GM12878 (cell line): ENCODE measurements at regions not wholly inside any gene's neighbourhood (a gene's known extent, or its start where the extent isn't known, plus 50 kb on each side); places are given as distances from the start of the nearest gene placed in this dataset.

Experiments
- ATAC-seq: fragments of 200-7000 bp; cut with Tn5 transposase; 3 replicates; pipeline ENCODE4 v1.9.1; 2020; ENCODE audit warnings: mild to moderate bottlenecking, moderate library complexity
- BruUV-seq: library from RNA; stranded (reverse); fragments of 400-500 nt; replicated peaks from 2 replicates; lab custom pipeline; 2021; lab: Mats Ljungman, UMichigan
- CTCF ChIA-PET: fragments of 300-600 bp; sonication (Branson Sonifier 250); formaldehyde crosslinking; extraction: SDS; loops from one replicate; lab custom pipeline; 2021; ENCODE audit warnings: inconsistent platforms; lab: Yijun Ruan, JAX
- POLR2A ChIA-PET: fragments of 350-600 bp; formaldehyde crosslinking; extraction: SDS; loops from one replicate; lab custom pipeline; 2021; ENCODE audit warnings: inconsistent platforms; lab: Charles Lee
- RAD21 ChIA-PET: fragments of 300-600 bp; sonication (Branson Sonifier 250); formaldehyde crosslinking; loops from one replicate; lab custom pipeline; 2023; ENCODE audit warnings: antibody characterized with exemption; ENCODE audit not compliant: unreplicated experiment; lab: Charles Lee
- SMC1A ChIA-PET: fragments of 300-600 bp; sonication (Branson Sonifier 250); formaldehyde crosslinking; loops from one replicate; lab custom pipeline; 2023; ENCODE audit not compliant: unreplicated experiment, uncharacterized antibody; lab: Charles Lee
- DNase-seq: peaks from one replicate; pipeline ENCODE4 v3.0.0-alpha.2; 2011; ENCODE audit warnings: low read depth, low spot score
- FAIRE-seq: peaks from 3 replicates; lab custom pipeline; 2011; peaks lifted over from hg19 to GRCh38; lab: Jason Lieb, UNC
- H2AFZ ChIP-seq: 2 replicates; pipeline ENCODE4 v1.6.0; 2011; ENCODE audit warnings: low read depth, low read length, control low read depth; ENCODE audit not compliant: control insufficient read depth
- H3K27ac ChIP-seq: 2 replicates; pipeline ENCODE4 v1.5.1; 2011; ENCODE audit warnings: control low read depth; ENCODE audit not compliant: control insufficient read depth, insufficient read depth
- H3K27me3 ChIP-seq, 2 experiments: replicated peaks in 1 of 2; 2 replicates each; pipeline versions ENCODE4 v1.6.0 to v1.6.1; 2011; ENCODE audit warnings: low read length in 1 of 2; ENCODE audit not compliant: control insufficient read depth in 2 of 2, insufficient read depth in 2 of 2
- H3K36me3 ChIP-seq, 2 experiments: 2 replicates each; pipeline ENCODE4 v1.5.1; 2011; ENCODE audit warnings: low read length in 1 of 2; ENCODE audit not compliant: control insufficient read depth in 2 of 2, insufficient read depth in 2 of 2
- H3K4me1 ChIP-seq: 2 replicates; pipeline ENCODE4 v1.6.1; 2011; ENCODE audit warnings: mild to moderate bottlenecking, low read length, moderate library complexity, mixed read lengths; ENCODE audit not compliant: control insufficient read depth, insufficient read depth
- H3K4me2 ChIP-seq: 2 replicates; pipeline ENCODE4 v1.6.0; 2011; ENCODE audit warnings: control low read depth; ENCODE audit not compliant: control insufficient read depth, insufficient read depth
- H3K4me3 ChIP-seq: fragments of 200-600 bp; sonication (generic); 2 replicates; pipeline ENCODE4 v1.5.1; 2016
- H3K79me2 ChIP-seq: 2 replicates; pipeline ENCODE4 v1.6.0; 2011; ENCODE audit warnings: low read length; ENCODE audit not compliant: control insufficient read depth, insufficient read depth
- H3K9ac ChIP-seq: 2 replicates; pipeline ENCODE4 v1.8.0; 2011; ENCODE audit warnings: low read length, control low read depth, mixed read lengths; ENCODE audit not compliant: control insufficient read depth, insufficient read depth
- H3K9me3 ChIP-seq: replicated peaks from 3 replicates; pipeline ENCODE4 v1.5.1; 2011; ENCODE audit warnings: mild to moderate bottlenecking, low read length; ENCODE audit not compliant: control insufficient read depth, insufficient read depth
- H4K20me1 ChIP-seq: 2 replicates; pipeline ENCODE4 v1.6.0; 2011; ENCODE audit not compliant: control insufficient read depth, insufficient read depth
- BCLAF1 ChIP-seq: fragments of 450-650 bp; IDR thresholded peaks from 2 replicates; pipeline ENCODE4 v1.6.1; 2017; ENCODE audit warnings: antibody characterized with exemption, mild to moderate bottlenecking, moderate library complexity
- FOXK2 ChIP-seq: fragments of 450-650 bp; IDR thresholded peaks from 2 replicates; pipeline ENCODE4 v1.6.1; 2017; ENCODE audit warnings: mild to moderate bottlenecking, moderate library complexity
- GATAD2B ChIP-seq: fragments of 450-650 bp; conservative IDR thresholded peaks from 2 replicates; pipeline ENCODE4 v1.6.1; 2017; ENCODE audit warnings: low read depth, mild to moderate bottlenecking, moderate library complexity
- KLF5 ChIP-seq: fragments of 450-650 bp; IDR thresholded peaks from 2 replicates; pipeline ENCODE4 v1.6.1; 2014; ENCODE audit warnings: mild to moderate bottlenecking; ENCODE audit not compliant: partially characterized antibody
- MEF2A ChIP-seq: IDR thresholded peaks from 2 replicates; pipeline ENCODE4 v1.6.1; 2011; ENCODE audit warnings: low read depth, mild to moderate bottlenecking, low read length, moderate library complexity; ENCODE audit not compliant: insufficient read depth
- MEF2B ChIP-seq: fragments of 450-650 bp; IDR thresholded peaks from 2 replicates; pipeline ENCODE4 v1.6.1; 2018; ENCODE audit warnings: mild to moderate bottlenecking, moderate library complexity; ENCODE audit not compliant: partially characterized antibody, poor library complexity, severe bottlenecking
- SIN3A ChIP-seq: IDR thresholded peaks from 2 replicates; pipeline ENCODE4 v1.6.1; 2012; ENCODE audit warnings: low read depth, low read length, improper control_type of control experiment
- SMAD1 ChIP-seq: fragments of 450-650 bp; IDR thresholded peaks from 2 replicates; pipeline ENCODE4 v1.6.1; 2018; ENCODE audit warnings: mild to moderate bottlenecking, low read depth; ENCODE audit not compliant: partially characterized antibody
- SMAD5 ChIP-seq: IDR thresholded peaks from 2 replicates; pipeline ENCODE4 v1.6.1; 2016; ENCODE audit warnings: antibody characterized with exemption, low read depth
- ZBTB11 ChIP-seq: fragments of 450-650 bp; formaldehyde crosslinking; IDR thresholded peaks from 2 replicates; pipeline ENCODE4 v1.5.0; 2022; ENCODE audit warnings: mild to moderate bottlenecking, missing genetic modification characterization
- WGBS: methylation state at CpG from one replicate; pipeline ENCODE4 v1.1.6; 2016; ENCODE audit warnings: low lambda C conversion rate; ENCODE audit not compliant: insufficient replicate concordance, insufficient coverage; ENCODE audit errors: missing lambda C conversion rate; 5-methylcytosine and 5-hydroxymethylcytosine counted together
- in situ Hi-C: fragments of 300-500 bp; cut with MboI; formaldehyde crosslinking; loops from 9 replicates; pipeline ENCODE4 v1.14.3; 2018; ENCODE audit warnings: mixed read lengths
- intact Hi-C: fragments of 100-400 bp; cut with micrococcal nuclease; formaldehyde crosslinking; loops from one replicate; pipeline ENCODE4 v1.14.2; 2022; ENCODE audit not compliant: unreplicated experiment
- TF ChIP-seq, protein P1 (sequence below): fragments of 450-650 bp; formaldehyde crosslinking; IDR thresholded peaks from 2 replicates; pipeline ENCODE4 v1.4.0; 2022; ENCODE audit warnings: mild to moderate bottlenecking, moderate library complexity
- TF ChIP-seq, protein P2 (sequence below): fragments of 450-650 bp; IDR thresholded peaks from 2 replicates; pipeline ENCODE4 v1.6.1; 2016; ENCODE audit warnings: mild to moderate bottlenecking

DNA sequence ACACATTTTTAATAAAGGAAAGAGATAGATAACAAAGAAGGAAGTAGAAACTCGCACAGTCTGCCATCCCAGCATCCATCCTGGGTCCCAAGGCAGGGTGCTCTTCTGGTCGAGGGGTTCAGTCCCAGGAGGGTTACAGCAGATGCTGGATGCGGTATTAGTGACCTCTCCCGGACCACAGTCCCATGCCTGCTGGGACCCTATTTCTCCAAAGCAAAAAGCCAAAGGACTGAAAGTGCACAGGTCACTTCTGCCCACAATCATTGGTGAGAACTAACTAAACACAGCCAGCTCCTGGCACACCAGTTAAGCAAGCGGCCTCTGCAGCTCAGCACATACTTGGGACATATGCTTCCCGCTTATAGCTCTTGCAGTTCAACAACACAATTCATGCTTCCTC, 96.1 kb upstream of the HABP2 start (continued):
- TF ChIP-seq, protein P1, sequence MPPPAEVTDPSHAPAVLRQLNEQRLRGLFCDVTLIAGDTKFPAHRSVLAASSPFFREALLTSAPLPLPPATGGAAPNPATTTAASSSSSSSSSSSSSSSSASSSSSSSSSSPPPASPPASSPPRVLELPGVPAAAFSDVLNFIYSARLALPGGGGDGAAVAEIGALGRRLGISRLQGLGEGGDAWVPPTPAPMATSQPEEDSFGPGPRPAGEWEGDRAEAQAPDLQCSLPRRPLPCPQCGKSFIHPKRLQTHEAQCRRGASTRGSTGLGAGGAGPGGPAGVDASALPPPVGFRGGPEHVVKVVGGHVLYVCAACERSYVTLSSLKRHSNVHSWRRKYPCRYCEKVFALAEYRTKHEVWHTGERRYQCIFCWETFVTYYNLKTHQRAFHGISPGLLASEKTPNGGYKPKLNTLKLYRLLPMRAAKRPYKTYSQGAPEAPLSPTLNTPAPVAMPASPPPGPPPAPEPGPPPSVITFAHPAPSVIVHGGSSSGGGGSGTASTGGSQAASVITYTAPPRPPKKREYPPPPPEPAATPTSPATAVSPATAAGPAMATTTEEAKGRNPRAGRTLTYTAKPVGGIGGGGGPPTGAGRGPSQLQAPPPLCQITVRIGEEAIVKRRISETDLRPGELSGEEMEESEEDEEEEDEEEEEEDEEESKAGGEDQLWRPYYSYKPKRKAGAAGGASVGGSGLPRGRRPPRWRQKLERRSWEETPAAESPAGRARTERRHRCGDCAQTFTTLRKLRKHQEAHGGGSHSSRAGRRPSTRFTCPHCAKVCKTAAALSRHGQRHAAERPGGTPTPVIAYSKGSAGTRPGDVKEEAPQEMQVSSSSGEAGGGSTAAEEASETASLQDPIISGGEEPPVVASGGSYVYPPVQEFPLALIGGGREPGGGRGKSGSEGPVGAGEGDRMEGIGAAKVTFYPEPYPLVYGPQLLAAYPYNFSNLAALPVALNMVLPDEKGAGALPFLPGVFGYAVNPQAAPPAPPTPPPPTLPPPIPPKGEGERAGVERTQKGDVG (CRISPR knock-in tag): no peak
- TF ChIP-seq FOXK2: no peak
- TF ChIP-seq MEF2B: no peak
- no peak for TF ChIP-seq KLF5
- TF ChIP-seq ZBTB11 (CRISPR knock-in tag): no peak

- ATAC-seq: no peak
- BruUV-seq: no TSS peak
- no peaks in the 10 kb centered on the region for H3K36me3 ChIP-seq
- no peak overlapping the region for H3K9ac ChIP-seq
- H2AFZ ChIP-seq: no peak overlapping the region
- no peak overlapping the region for H3K27ac ChIP-seq
- POLR2A ChIA-PET: no interaction called here
- no peaks in the 10 kb centered on the region for H3K79me2 ChIP-seq
- DNase-seq: no peak
- no peaks in the 10 kb centered on the region for H3K9me3 ChIP-seq
- H3K4me3 ChIP-seq: no peak overlapping the region
- TF ChIP-seq SIN3A (no peak), SMAD5 (no peak), MEF2A (no peak), BCLAF1 (no peak), SMAD1 (no peak), GATAD2B (no peak)
- TF ChIP-seq, protein P2, sequence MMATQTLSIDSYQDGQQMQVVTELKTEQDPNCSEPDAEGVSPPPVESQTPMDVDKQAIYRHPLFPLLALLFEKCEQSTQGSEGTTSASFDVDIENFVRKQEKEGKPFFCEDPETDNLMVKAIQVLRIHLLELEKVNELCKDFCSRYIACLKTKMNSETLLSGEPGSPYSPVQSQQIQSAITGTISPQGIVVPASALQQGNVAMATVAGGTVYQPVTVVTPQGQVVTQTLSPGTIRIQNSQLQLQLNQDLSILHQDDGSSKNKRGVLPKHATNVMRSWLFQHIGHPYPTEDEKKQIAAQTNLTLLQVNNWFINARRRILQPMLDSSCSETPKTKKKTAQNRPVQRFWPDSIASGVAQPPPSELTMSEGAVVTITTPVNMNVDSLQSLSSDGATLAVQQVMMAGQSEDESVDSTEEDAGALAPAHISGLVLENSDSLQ: no peak
- TF ChIP-seq, all 136 proteins: peak for 0
- SMC1A ChIA-PET: no interaction called here
- CTCF ChIA-PET: interaction anchor here (0.5 kb wide), 1 partner anchor 442 kb away, joined by 4 read pairs; no protein-coding TSS in a partner anchor
- H3K4me2 ChIP-seq: no peak overlapping the region
- no peaks in the 10 kb centered on the region; a peak in 2 of 4 replicates for H3K27me3 ChIP-seq
- 45% methylated on average over 5 of the region's 5 CpGs for WGBS
- H3K4me1 ChIP-seq: no peaks in the 10 kb centered on the region
- no peaks in the 10 kb centered on the region for H4K20me1 ChIP-seq
- in situ Hi-C loops (no loop called here), intact Hi-C loops (no loop called here)
- RAD21 ChIA-PET: no interaction called here
- no peak for FAIRE-seq
These were observed 95.4 kb upstream of the HABP2 start for GRCh38 chr10:113457408-113457807.
